Suppressor macrophage (primary cell): ENCODE measurements at regions not wholly inside any gene's neighbourhood (a gene's known extent, or its start where the extent isn't known, plus 50 kb on each side); places are given as distances from the start of the nearest gene placed in this dataset.

ENCODE experiments used
- DNase-seq, 4 experiments: peaks; one replicate each; pipeline ENCODE4 v3.0.0-alpha.2; 2020 to 2022

- DNase-seq, result no peak
Observed at GRCh38 chr2:145108959-145109710, 589.2 kb upstream of the ZEB2 start.

- DNase-seq, result no peak
Observed at GRCh38 chr2:145108361-145108778, 588.5 kb upstream of the ZEB2 start.

- no peak for DNase-seq
Observed at GRCh38 chr2:145106293-145106692, 586.4 kb upstream of the ZEB2 start.

GRCh38 chr2:145102706-145103105 lies 582.8 kb upstream of the ZEB2 start:
- DNase-seq, result no peak

GRCh38 chr2:145100301-145100700 lies 580.4 kb upstream of the ZEB2 start:
- DNase-seq, result no peak

- no peak for DNase-seq
Observed at GRCh38 chr2:145096582-145096981, 576.7 kb upstream of the ZEB2 start.

- peak in 3 of 4 experiments; percentile 19 to 59 (median 48) for DNase-seq
Observed at GRCh38 chr2:145095641-145096435, 575.9 kb upstream of the ZEB2 start.

- no peak for DNase-seq
Observed at GRCh38 chr2:145094370-145094769, 574.5 kb upstream of the ZEB2 start.

GRCh38 chr2:145091967-145092366 lies 572.0 kb upstream of the ZEB2 start:
- no peak for DNase-seq

GRCh38 chr2:145090841-145091761 lies 571.2 kb upstream of the ZEB2 start:
- peak in 2 of 4 experiments; percentile 35 to 46 for DNase-seq

GRCh38 chr2:145088756-145089155 lies 568.8 kb upstream of the ZEB2 start:
- no peak for DNase-seq

GRCh38 chr2:145086910-145087309 lies 567.0 kb upstream of the ZEB2 start:
- no peak for DNase-seq

GRCh38 chr2:145085612-145086011 lies 565.7 kb upstream of the ZEB2 start:
- DNase-seq, result no peak

GRCh38 chr2:145080426-145080825 lies 560.5 kb upstream of the ZEB2 start:
- DNase-seq, result no peak

- DNase-seq, result no peak
Observed at GRCh38 chr2:145079641-145080040, 559.7 kb upstream of the ZEB2 start.

- DNase-seq, result no peak
Observed at GRCh38 chr2:145078923-145079322, 559.0 kb upstream of the ZEB2 start.

GRCh38 chr2:145076085-145076484 lies 556.2 kb upstream of the ZEB2 start:
- no peak for DNase-seq

- no peak for DNase-seq
Observed at GRCh38 chr2:145075454-145076062, 555.6 kb upstream of the ZEB2 start.

- no peak for DNase-seq
Observed at GRCh38 chr2:145070703-145071102, 550.8 kb upstream of the ZEB2 start.

- peak in 2 of 4 experiments; percentile 10 to 24 for DNase-seq
Observed at GRCh38 chr2:145068509-145068908, 548.6 kb upstream of the ZEB2 start.

- DNase-seq, result no peak
Observed at GRCh38 chr2:145067549-145068030, 547.7 kb upstream of the ZEB2 start.

- DNase-seq, result no peak
Observed at GRCh38 chr2:145066856-145067548, 547.1 kb upstream of the ZEB2 start.
